ENCODE measurements at regions not wholly inside any gene's neighbourhood (a gene's known extent, or its start where the extent isn't known, plus 50 kb on each side); places are given as distances from the start of the nearest gene placed in this dataset.

DNA sequence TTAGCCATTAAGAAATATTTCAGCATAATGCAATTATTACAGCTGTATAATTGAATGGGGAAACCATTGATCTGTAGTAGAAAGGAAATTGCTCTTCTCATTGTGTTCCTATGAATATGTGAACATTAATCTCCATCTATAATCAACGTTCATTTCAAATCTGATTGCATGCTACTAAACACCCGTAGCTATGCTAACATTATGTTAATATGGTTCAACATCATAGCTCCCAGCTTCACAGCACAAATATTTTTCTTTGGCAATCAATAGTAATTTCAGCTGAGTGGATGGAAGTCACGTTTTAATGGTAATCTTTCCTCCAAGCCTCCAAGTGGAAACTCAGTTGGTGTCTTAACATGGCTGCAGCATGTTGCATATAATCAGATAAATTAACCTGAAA, 454.4 kb downstream of the MAFB start:
- TF ChIP-seq, protein P1, sequence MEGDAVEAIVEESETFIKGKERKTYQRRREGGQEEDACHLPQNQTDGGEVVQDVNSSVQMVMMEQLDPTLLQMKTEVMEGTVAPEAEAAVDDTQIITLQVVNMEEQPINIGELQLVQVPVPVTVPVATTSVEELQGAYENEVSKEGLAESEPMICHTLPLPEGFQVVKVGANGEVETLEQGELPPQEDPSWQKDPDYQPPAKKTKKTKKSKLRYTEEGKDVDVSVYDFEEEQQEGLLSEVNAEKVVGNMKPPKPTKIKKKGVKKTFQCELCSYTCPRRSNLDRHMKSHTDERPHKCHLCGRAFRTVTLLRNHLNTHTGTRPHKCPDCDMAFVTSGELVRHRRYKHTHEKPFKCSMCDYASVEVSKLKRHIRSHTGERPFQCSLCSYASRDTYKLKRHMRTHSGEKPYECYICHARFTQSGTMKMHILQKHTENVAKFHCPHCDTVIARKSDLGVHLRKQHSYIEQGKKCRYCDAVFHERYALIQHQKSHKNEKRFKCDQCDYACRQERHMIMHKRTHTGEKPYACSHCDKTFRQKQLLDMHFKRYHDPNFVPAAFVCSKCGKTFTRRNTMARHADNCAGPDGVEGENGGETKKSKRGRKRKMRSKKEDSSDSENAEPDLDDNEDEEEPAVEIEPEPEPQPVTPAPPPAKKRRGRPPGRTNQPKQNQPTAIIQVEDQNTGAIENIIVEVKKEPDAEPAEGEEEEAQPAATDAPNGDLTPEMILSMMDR (IDR thresholded peaks at IDR 0.05): no peak
- no peak for TF ChIP-seq POLR2A (IDR thresholded peaks at IDR 0.05)
- no peak for TF ChIP-seq EP300 (IDR thresholded peaks at IDR 0.05)

Measured in ovary (tissue), 3 donors.